Ovary (tissue), 7 donors: ENCODE measurements at regions not wholly inside any gene's neighbourhood (a gene's known extent, or its start where the extent isn't known, plus 50 kb on each side); places are given as distances from the start of the nearest gene placed in this dataset.

Source experiments
- DNase-seq, 5 donors: peaks; one replicate each; pipeline ENCODE4 v3.0.0-alpha.2; 2019 to 2020
- H3K27ac ChIP-seq, 2 donors: fragments of 200-600 bp; one replicate each; pipeline versions ENCODE4 v1.5.1 to v1.8.0; 2019 to 2022
- H3K27me3 ChIP-seq: fragments of 200-600 bp; one replicate; pipeline ENCODE4 v1.8.0; 2022
- H3K36me3 ChIP-seq: fragments of 200-600 bp; sonication (generic); one replicate; pipeline ENCODE4 v1.5.1; 2019
- H3K4me1 ChIP-seq: one replicate; pipeline ENCODE4 v1.8.1; 2013; ENCODE audit warnings: mild to moderate bottlenecking, moderate library complexity; ENCODE audit not compliant: insufficient read depth
- H3K4me3 ChIP-seq: fragments of 200-600 bp; sonication (generic); one replicate; pipeline ENCODE4 v1.5.1; 2017
- H3K9me3 ChIP-seq, 2 donors: fragments of 200-600 bp in 1 of 2; sonication (generic) in 1 of 2; one replicate each; pipeline versions ENCODE4 v1.5.1 to v1.8.1; 2013 to 2019; ENCODE audit warnings: mild to moderate bottlenecking in 1 of 2, moderate library complexity in 1 of 2
- CTCF ChIP-seq, 3 donors: fragments of 450-650 bp in 2 of 3; fragments of 200-600 bp in 1 of 3; IDR thresholded peaks; one replicate each; pipeline versions ENCODE4 v1.5.1 to v1.8.0; 2016 to 2022; ENCODE audit warnings: antibody characterized with exemption in 3 of 3, mild to moderate bottlenecking in 1 of 3
- EP300 ChIP-seq: sonication (generic); formaldehyde crosslinking; IDR thresholded peaks from one replicate; pipeline ENCODE4 v1.6.1; 2017; ENCODE audit warnings: antibody characterized with exemption
- POLR2A ChIP-seq: fragments of 450-650 bp; IDR thresholded peaks from one replicate; pipeline ENCODE4 v1.6.1; 2017; ENCODE audit warnings: antibody characterized with exemption, mild to moderate bottlenecking, moderate library complexity
- WGBS, 3 donors: extraction: QIAGEN DNeasy Blood & Tissue Kit in 1 of 3; methylation state at CpG; one replicate each; pipeline versions ENCODE4 v1.1.5 to v1.1.7; 2013 to 2017; 5-methylcytosine and 5-hydroxymethylcytosine counted together
- intact Hi-C, 4 donors: fragments of 100-400 bp; cut with DNase I; formaldehyde crosslinking; loops; one replicate each; pipeline versions ENCODE4 v1.11.0 to v1.15.1; 2022 to 2023
- donor health status: DM: no; HTN: no; CAD: no; lungs with moderate emphysema.
- donor health status: DM: no; HTN: no; CAD: no.
- donor health status: Bipolar disorder and iron deficiency.
- donor health status: DM: no; HTN: no; CAD: no.
- donor health status: DM: yes; HTN: yes; CAD: no.

GRCh38 chr3:88828466-88828865 is 279.0 kb upstream of the EPHA3 start:
- TF ChIP-seq POLR2A (no peak), EP300 (no peak), CTCF (IDR thresholded peaks at IDR 0.05) (no peak)
- no peak overlapping the region for H3K4me3 ChIP-seq
- H3K9me3 ChIP-seq = no peaks in the 10 kb centered on the region
- intact Hi-C loops = no loop called here
- no peaks in the 10 kb centered on the region for H3K27me3 ChIP-seq
- no peaks in the 10 kb centered on the region for H3K4me1 ChIP-seq
- no peak for DNase-seq
- WGBS, 3 donors = 9 to 36% (median 12%) methylated on average over 2 of the region's 2 CpGs
- no peak overlapping the region for H3K27ac ChIP-seq
- no peaks in the 10 kb centered on the region for H3K36me3 ChIP-seq

- H3K4me1 ChIP-seq = no peaks in the 10 kb centered on the region
- no peaks in the 10 kb centered on the region for H3K27me3 ChIP-seq
- TF ChIP-seq CTCF (IDR thresholded peaks at IDR 0.05) = no peak
- no peak for TF ChIP-seq EP300
- TF ChIP-seq POLR2A = no peak
- intact Hi-C loops = no loop called here
- 80 to 83% (median 82%) methylated on average over 2 of the region's 2 CpGs for WGBS, 3 donors
- no peak overlapping the region for H3K27ac ChIP-seq
- DNase-seq = no peak
- H3K36me3 ChIP-seq = no peaks in the 10 kb centered on the region
- H3K9me3 ChIP-seq = no peaks in the 10 kb centered on the region
- no peak overlapping the region for H3K4me3 ChIP-seq
Observed at GRCh38 chr3:88852606-88853005, 254.8 kb upstream of the EPHA3 start.

GRCh38 chr3:88863196-88863595 is 244.2 kb upstream of the EPHA3 start:
- 74 to 77% (median 74%) methylated on average over 3 of the region's 3 CpGs for WGBS, 3 donors
- DNase-seq = no peak
- intact Hi-C loops = no loop called here
- H3K9me3 ChIP-seq = no peaks in the 10 kb centered on the region
- H3K27ac ChIP-seq = no peak overlapping the region
- H3K4me3 ChIP-seq = no peak overlapping the region
- no peaks in the 10 kb centered on the region for H3K36me3 ChIP-seq
- TF ChIP-seq POLR2A (no peak), EP300 (no peak), CTCF (IDR thresholded peaks at IDR 0.05) (no peak)
- no peaks in the 10 kb centered on the region for H3K27me3 ChIP-seq
- H3K4me1 ChIP-seq = no peaks in the 10 kb centered on the region

GRCh38 chr3:88876724-88877123 is 230.7 kb upstream of the EPHA3 start:
- intact Hi-C loops = no loop called here
- TF ChIP-seq EP300 (no peak), CTCF (IDR thresholded peaks at IDR 0.05) (no peak), POLR2A (no peak)
- Histone ChIP-seq H3K9me3 (no peaks in the 10 kb centered on the region), H3K36me3 (no peaks in the 10 kb centered on the region), H3K27ac (no peak overlapping the region), H3K4me1 (no peaks in the 10 kb centered on the region), H3K4me3 (no peak overlapping the region), H3K27me3 (no peaks in the 10 kb centered on the region)
- no peak for DNase-seq
- WGBS, 3 donors = 91 to 94% (median 91%) methylated on average over 4 of the region's 4 CpGs

GRCh38 chr3:88879905-88880304 is 227.5 kb upstream of the EPHA3 start:
- H3K4me3 ChIP-seq = no peak overlapping the region
- H3K4me1 ChIP-seq = no peaks in the 10 kb centered on the region
- no peaks in the 10 kb centered on the region for H3K9me3 ChIP-seq
- H3K27me3 ChIP-seq = no peaks in the 10 kb centered on the region
- no peaks in the 10 kb centered on the region for H3K36me3 ChIP-seq
- no peak for TF ChIP-seq POLR2A
- no peak for TF ChIP-seq EP300
- no peak for TF ChIP-seq CTCF (IDR thresholded peaks at IDR 0.05)
- no peak overlapping the region for H3K27ac ChIP-seq
- intact Hi-C loops = no loop called here
- 76 to 86% (median 79%) methylated on average over 3 of the region's 3 CpGs for WGBS, 3 donors
- no peak for DNase-seq
